ENCODE measurements at regions not wholly inside any gene's neighbourhood (a gene's known extent, or its start where the extent isn't known, plus 50 kb on each side); places are given as distances from the start of the nearest gene placed in this dataset.
"Not testable (repeated sequence)": the region's sequence is repeated elsewhere in the genome, so short reads cannot be mapped to it uniquely, and the experiment has no call there.

- no peak for DNase-seq
These were observed 439.2 kb upstream of the ERCC4 start for GRCh38 chr16:13480801-13481200.

DNA sequence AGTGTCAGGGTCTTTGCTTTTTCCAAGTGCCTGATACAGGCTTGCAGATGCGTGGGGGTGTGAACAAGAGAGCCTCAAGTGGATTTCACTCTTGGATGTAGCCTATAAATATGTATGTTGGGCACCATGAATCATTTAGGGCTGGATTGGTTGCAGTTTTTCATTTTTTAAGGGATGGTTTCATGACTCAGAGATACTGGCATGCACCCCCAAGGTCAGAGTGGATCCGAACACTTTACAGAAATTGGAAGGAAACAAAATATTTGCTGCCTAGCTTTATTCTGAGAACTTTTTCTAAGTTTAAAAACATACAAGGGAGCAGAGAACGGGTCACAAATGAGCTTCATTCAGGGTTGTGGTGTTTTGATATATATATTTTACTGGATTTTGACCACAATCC, 436.8 kb upstream of the ERCC4 start:
- no peak for DNase-seq

DNA sequence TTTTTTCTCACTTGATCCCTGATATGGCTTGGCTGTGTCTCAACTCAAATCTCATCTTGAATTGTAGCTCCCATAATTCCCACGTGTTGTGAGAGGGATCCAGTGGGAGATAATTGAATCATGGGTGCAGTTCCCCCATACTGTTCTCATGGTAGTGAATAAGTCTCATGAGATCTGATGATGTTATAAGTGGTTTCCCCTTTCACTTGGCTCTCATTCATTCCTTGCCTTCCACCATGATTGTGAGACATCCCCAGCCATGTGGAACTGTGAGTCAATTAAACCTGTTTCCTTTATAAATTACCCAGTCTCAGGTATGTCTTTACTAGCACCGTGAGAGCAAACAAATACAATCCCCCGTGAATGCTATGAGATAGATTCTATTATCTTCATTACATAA, 430.5 kb upstream of the ERCC4 start:
- DNase-seq = not testable (repeated sequence)

DNA sequence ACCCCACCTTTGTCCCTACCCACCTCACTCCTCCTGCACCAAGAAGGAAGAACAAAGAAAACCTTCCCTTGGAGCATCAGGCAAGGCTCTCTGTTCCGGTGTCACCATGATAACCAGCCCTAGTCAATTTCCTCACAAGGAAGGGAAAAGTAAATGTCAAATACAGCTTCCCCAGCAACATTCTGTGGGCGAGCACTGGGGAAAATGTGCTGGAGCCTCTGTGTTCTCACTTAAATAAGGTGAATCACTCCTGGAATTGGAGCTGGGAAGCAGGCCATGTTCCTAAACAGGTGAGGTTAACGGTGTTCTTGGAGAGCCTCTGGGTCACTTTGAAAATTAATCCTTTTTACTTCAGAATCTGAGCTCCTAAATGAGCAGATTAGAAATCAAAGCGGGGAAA, 427.9 kb upstream of the ERCC4 start:
- DNase-seq = no peak

DNA sequence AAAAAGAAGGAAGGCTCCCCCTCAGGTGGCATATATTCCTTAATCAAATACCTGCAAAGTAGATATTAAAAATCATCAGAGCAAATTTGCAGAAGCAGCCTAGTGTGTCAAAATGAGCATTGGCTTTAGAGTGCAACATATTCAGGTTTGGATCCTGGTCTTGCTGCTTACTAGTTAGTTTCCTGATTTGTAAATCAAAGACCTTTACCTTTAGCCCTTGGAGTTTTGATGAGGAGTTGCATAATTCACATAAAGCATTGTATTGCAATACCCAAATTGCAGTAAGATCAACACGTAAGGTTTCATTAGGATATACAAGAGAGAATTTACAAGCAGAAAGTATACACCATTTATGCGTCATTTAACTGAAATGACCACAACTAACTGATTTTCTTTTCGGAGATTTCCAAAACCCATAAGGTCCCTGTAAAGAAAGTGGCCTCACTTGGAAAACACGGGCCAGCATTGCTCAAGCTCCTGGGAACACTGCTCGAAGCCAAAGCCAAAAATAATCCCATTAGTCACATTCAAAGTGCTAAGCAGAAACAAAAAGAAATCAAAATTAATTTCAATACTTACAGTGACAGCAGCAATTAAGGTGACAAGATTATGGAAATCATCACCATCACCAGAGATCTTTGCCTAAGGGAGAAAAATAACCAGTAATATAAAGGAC, 415.9 kb upstream of the ERCC4 start:
- DNase-seq = no peak

DNA sequence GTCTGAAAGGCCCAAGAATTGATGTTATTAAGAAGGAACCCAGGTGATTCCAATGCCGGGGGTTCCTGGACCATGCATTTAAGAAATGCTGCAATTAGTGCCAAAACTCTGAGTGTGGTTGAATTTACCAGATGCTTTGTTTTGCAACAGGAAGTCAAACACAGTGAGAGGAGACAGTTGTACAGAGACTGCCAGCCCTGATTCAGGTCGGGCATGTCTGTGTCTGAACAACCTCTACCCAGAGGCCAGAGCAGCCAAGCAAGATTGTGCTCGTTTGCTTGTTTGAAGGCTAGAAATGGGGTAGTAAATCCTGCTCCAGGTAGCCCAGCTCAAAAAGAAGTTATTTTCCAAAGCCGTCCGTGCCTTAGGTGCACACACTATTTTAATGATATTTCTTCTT, 412.4 kb upstream of the ERCC4 start:
- no peak for DNase-seq

- DNase-seq = no peak
These were observed 409.4 kb upstream of the ERCC4 start for GRCh38 chr16:13510425-13511151.

DNA sequence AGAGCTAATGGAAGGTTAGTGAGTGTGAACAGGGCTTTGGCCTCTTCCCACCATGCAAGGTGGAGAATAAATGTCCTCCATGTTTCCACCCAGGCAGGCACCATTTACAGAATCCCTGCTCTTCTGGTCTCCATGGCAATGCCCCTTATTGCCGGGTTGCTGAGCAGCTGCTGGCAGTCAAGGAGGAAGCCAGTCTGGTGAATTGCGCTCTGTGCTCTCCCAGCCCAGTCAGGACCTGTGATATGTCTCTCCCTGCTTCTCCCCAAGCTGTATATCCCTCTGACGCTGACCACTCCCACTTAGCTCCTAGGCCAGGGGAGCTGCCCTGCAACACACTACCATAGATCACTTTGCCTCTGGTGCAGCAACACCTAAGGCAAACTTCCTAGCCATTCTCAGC, 402.1 kb upstream of the ERCC4 start:
- no peak for DNase-seq

- DNase-seq = no peak
These were observed 400.1 kb upstream of the ERCC4 start for GRCh38 chr16:13519871-13520270.

- DNase-seq = no peak
These were observed 398.6 kb upstream of the ERCC4 start for GRCh38 chr16:13521356-13521755.

DNA sequence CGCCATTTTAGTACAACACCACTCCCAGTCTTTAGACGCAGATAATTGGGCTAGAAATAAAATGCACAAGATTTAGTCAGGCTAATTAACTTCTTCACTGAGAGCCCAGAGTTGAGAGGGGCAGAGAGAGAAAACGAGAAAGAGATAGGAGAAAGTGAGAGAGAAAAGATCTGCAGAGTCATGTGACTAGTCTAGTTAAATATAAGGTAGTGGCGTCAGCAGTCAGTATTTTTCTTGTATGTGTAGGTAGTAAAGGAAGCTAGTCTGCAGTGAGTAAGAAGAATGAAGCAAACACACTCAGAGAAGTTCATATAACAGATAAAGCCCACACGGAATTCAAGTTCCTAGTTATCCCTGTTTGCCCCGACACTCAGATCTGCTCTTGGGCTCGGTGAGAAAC, 392.6 kb upstream of the ERCC4 start:
- no peak for DNase-seq

GRCh38 chr16:13528691-13529090, 391.3 kb upstream of the ERCC4 start:
- no peak for DNase-seq

DNA sequence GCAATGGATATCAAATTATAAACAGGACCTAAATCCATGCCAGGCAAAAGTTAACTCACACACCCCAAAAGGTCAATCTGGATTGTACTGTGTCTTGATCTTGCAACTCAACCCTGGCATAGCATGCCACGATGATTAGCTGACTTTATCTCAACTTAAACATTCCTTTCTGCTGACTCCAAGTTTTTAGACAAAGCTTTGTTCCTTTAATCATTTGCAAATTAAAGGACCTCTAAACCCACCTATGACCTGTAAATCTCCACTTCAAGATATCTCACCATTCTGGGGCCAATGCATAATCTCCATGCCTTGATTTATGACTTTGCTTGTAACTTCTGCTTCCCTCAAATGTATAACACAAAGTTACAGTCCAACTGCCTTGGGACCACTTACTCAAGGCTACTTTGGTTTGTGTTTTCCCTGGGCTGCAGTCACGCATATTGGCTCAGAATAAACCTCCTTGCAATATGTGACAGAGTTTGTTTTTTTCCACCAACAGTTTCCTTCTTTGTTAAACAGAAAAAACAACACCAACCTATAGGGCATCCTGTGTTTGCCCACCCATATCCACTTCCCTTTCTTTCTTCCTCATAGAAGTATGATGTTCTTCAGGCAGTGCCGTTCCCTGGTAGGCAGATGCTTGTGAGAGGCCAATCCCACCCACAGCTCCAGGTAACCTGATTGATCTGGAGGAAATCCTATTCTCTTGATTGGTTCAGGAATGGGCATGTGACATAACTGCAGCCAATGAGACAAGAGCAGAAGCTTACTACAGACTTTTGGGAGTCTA, 390.6 kb upstream of the ERCC4 start:
- DNase-seq = no peak

DNA sequence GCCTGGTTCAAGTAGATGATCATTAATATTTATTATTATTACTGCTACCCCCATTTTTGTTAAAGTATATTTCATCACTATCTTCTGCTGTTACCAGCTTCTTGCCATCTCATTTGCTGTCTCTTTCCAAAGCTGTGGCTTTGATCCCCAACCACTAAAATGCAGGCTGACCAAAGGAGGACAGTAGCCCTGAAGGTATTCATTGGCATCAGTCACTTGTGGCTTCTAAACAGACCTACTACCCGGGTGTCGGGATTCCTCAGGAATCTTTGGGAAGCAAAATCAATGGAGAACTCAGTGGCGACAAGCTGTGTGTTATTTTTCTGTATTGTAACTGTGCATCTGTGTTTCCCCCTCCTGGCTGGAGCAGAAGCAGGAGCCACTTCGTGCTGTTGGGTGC, 379.2 kb upstream of the ERCC4 start:
- no peak for DNase-seq

GRCh38 chr16:13542284-13542683, 377.7 kb upstream of the ERCC4 start:
- no peak for DNase-seq

GRCh38 chr16:13543850-13544249, 376.1 kb upstream of the ERCC4 start:
- DNase-seq = no peak

- no peak for DNase-seq
These were observed 374.7 kb upstream of the ERCC4 start for GRCh38 chr16:13545271-13545670.

DNA sequence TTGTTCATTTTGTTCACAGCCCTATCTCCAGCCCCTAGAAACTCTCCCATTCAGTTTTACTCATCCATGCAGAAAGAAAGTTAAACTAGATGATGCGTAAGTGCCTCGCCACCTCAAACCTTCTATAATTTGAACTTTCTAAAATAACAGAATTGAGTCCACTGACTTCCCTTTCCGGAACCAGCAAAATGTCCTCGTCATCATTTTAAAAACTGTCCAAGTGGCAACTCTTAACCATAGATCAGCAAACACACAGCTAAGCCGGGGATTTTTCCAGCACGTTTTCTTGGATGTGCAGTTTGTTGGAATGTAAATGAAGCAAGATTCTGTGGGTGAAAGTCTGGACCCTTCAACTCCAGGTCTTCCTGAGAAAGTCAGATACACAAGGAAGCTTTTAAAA, 369.7 kb upstream of the ERCC4 start:
- DNase-seq = no peak

GRCh38 chr16:13552062-13552959, 367.6 kb upstream of the ERCC4 start:
- DNase-seq = no peak

DNA sequence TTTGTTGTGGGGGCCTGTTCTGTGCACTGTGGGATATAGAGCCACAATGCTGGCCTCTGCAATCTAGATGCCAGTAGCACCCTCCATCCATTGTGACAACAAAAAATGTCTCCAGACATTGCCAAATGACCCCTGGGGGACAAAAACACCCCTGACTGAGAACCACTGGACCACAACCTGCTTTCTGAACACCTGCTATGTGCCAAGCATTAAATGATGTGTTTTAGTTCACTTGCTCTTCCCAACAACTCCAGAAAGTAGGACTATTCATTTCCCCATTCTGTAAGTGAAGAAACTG, 367.0 kb upstream of the ERCC4 start:
- no peak for DNase-seq

DNA sequence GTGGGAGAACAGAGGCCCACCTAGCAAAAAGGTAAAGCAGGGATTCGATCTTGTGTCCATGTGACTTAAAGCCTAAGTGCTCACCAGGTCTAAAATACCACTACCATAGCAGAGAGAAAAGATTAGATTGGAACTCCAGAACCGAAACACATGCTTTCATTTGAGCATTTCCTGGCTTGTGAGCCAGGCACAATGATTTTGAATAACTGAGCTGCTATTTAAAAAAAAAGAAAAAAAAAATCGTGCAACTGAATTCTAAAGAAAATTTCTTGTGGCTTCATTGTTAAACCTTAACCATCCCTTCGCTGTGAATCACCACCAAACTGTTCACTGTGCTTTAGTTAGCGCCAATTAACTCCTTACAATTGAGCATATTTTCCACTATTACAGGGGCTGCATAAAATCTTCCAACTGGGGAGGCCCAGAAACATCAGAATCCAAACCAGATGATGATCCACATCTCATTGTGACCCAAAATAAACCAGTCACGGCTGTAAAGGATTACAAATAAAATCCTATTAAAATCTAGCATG, 366.4 kb upstream of the ERCC4 start:
- no peak for DNase-seq

GRCh38 chr16:13554005-13554404, 365.9 kb upstream of the ERCC4 start:
- DNase-seq = no peak

GRCh38 chr16:13554643-13555042, 365.3 kb upstream of the ERCC4 start:
- no peak for DNase-seq

All from DMS 273 treated with DMSO at 0.1 percent for 48 hours (cell line).